Tibial nerve (tissue), 3 donors: ENCODE measurements at regions not wholly inside any gene's neighbourhood (a gene's known extent, or its start where the extent isn't known, plus 50 kb on each side); places are given as distances from the start of the nearest gene placed in this dataset.
"Not testable (repeated sequence)": the region's sequence is repeated elsewhere in the genome, so short reads cannot be mapped to it uniquely, and the experiment has no call there.

Experiments
- CTCF ChIP-seq, 5 experiments: fragments of 200-600 bp in 3 of 5; fragments of 450-650 bp in 2 of 5; sonication (generic) in 3 of 5; IDR thresholded peaks; one replicate each; pipeline ENCODE4 v1.5.1; 2016 to 2019; ENCODE audit warnings: antibody characterized with exemption in 5 of 5, mild to moderate bottlenecking in 3 of 5, moderate library complexity in 2 of 5
- POLR2A ChIP-seq, 2 donors: fragments of 450-650 bp; IDR thresholded peaks; one replicate each; pipeline ENCODE4 v1.6.1; 2017; ENCODE audit warnings: antibody characterized with exemption in 2 of 2, mild to moderate bottlenecking in 2 of 2, moderate library complexity in 2 of 2

DNA sequence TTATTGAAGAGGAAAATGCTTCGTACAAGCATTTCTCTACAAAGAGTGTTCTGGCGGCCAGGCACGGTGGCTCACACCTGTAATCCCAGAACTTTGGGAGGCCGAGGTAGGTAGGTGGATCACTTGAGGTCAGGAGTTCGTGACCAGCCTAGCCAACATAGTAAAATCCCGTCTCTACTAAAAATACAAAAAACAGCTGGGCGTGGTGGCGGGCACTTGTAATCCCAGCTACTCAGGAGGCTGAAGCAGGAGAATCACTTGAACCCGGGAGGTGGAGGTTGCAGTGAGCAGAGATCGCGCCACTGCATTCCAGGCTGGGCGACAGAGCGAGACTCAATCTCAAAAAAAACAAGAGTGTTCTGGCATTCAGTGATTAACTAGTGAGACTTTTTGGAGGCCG is 117.0 kb upstream of the DMRT1 start:
- TF ChIP-seq POLR2A, CTCF (IDR thresholded peaks at IDR 0.05): not testable (repeated sequence)
